GM12892 (cell line): ENCODE measurements at regions not wholly inside any gene's neighbourhood (a gene's known extent, or its start where the extent isn't known, plus 50 kb on each side); places are given as distances from the start of the nearest gene placed in this dataset.

Experiments
- DNase-seq: peaks from one replicate; pipeline ENCODE4 v3.0.0; 2011; ENCODE audit not compliant: insufficient read length
- FAIRE-seq: peaks from 2 replicates; lab custom pipeline; 2011; peaks lifted over from hg19 to GRCh38; lab: Jason Lieb, UNC
- POLR2A ChIP-seq: IDR thresholded peaks from 2 replicates; pipeline ENCODE4 v1.6.1; 2011; ENCODE audit warnings: low read depth, low read length, control low read depth
- POLR2AphosphoS5 ChIP-seq: IDR thresholded peaks from 2 replicates; pipeline ENCODE4 v1.6.1; 2011; ENCODE audit warnings: low read depth, low read length, control low read depth
- TAF1 ChIP-seq: IDR thresholded peaks from 2 replicates; pipeline ENCODE4 v1.6.1; 2011; ENCODE audit warnings: low read depth, mild to moderate bottlenecking, control low read depth, low read length, borderline replicate concordance

GRCh38 chr9:28720746-28721145 lies 1147.5 kb upstream of the C9orf72 start:
- DNase-seq (no peak), FAIRE-seq (no peak)
- no peak for TF ChIP-seq TAF1
- no peak for TF ChIP-seq POLR2A
- TF ChIP-seq POLR2AphosphoS5 = no peak

- no peak for TF ChIP-seq POLR2A
- no peak for TF ChIP-seq TAF1
- no peak for TF ChIP-seq POLR2AphosphoS5
- FAIRE-seq = no peak
- no peak for DNase-seq
Observed at GRCh38 chr9:28730111-28730510, 1156.8 kb upstream of the C9orf72 start.

- FAIRE-seq = no peak
- no peak for DNase-seq
- no peak for TF ChIP-seq TAF1
- no peak for TF ChIP-seq POLR2A
- TF ChIP-seq POLR2AphosphoS5 = no peak
Observed at GRCh38 chr9:28735738-28736342, 1162.6 kb upstream of the C9orf72 start.

GRCh38 chr9:28741459-28741858 lies 1168.2 kb upstream of the C9orf72 start:
- FAIRE-seq (no peak), DNase-seq (no peak)
- TF ChIP-seq POLR2AphosphoS5 (no peak), POLR2A (no peak), TAF1 (no peak)

- FAIRE-seq (no peak), DNase-seq (no peak)
Observed at GRCh38 chr9:28747351-28747985, 1174.2 kb upstream of the C9orf72 start.

GRCh38 chr9:28750136-28750535 lies 1176.9 kb upstream of the C9orf72 start:
- TF ChIP-seq TAF1 = no peak
- TF ChIP-seq POLR2AphosphoS5 = no peak
- TF ChIP-seq POLR2A = no peak
- no peak for DNase-seq
- FAIRE-seq = no peak

More at GRCh38 chr9:28747351-28747985, 1174.2 kb upstream of the C9orf72 start:
- TF ChIP-seq TAF1 = no peak
- TF ChIP-seq POLR2AphosphoS5 = no peak
- TF ChIP-seq POLR2A = no peak

- TF ChIP-seq TAF1 = no peak
- no peak for TF ChIP-seq POLR2AphosphoS5
- TF ChIP-seq POLR2A = no peak
- DNase-seq = no peak
- no peak for FAIRE-seq
Observed at GRCh38 chr9:28758341-28758740, 1185.1 kb upstream of the C9orf72 start.

- no peak for FAIRE-seq
- no peak for DNase-seq
- TF ChIP-seq POLR2AphosphoS5 = no peak
- no peak for TF ChIP-seq TAF1
- TF ChIP-seq POLR2A = no peak
Observed at GRCh38 chr9:28758971-28759370, 1185.7 kb upstream of the C9orf72 start.

- DNase-seq = no peak
- no peak for FAIRE-seq
Observed at GRCh38 chr9:28762167-28762566, 1188.9 kb upstream of the C9orf72 start.

GRCh38 chr9:28764532-28764931 lies 1191.3 kb upstream of the C9orf72 start:
- FAIRE-seq (no peak), DNase-seq (no peak)
- TF ChIP-seq POLR2A (no peak), TAF1 (no peak), POLR2AphosphoS5 (no peak)

More at GRCh38 chr9:28762167-28762566, 1188.9 kb upstream of the C9orf72 start:
- TF ChIP-seq TAF1 (no peak), POLR2A (no peak), POLR2AphosphoS5 (no peak)

GRCh38 chr9:28770226-28770625 lies 1196.9 kb upstream of the C9orf72 start:
- FAIRE-seq (no peak), DNase-seq (no peak)
- TF ChIP-seq POLR2A = no peak
- TF ChIP-seq POLR2AphosphoS5 = no peak
- no peak for TF ChIP-seq TAF1

GRCh38 chr9:28770827-28771226 lies 1197.5 kb upstream of the C9orf72 start:
- FAIRE-seq (no peak), DNase-seq (no peak)
- TF ChIP-seq POLR2A (no peak), TAF1 (no peak), POLR2AphosphoS5 (no peak)

GRCh38 chr9:28774433-28775235 lies 1201.4 kb upstream of the C9orf72 start:
- FAIRE-seq = no peak
- no peak for TF ChIP-seq POLR2A
- no peak for TF ChIP-seq TAF1
- no peak for TF ChIP-seq POLR2AphosphoS5
- DNase-seq = no peak
